ENCODE measurements at regions not wholly inside any gene's neighbourhood (a gene's known extent, or its start where the extent isn't known, plus 50 kb on each side); places are given as distances from the start of the nearest gene placed in this dataset.

DNA sequence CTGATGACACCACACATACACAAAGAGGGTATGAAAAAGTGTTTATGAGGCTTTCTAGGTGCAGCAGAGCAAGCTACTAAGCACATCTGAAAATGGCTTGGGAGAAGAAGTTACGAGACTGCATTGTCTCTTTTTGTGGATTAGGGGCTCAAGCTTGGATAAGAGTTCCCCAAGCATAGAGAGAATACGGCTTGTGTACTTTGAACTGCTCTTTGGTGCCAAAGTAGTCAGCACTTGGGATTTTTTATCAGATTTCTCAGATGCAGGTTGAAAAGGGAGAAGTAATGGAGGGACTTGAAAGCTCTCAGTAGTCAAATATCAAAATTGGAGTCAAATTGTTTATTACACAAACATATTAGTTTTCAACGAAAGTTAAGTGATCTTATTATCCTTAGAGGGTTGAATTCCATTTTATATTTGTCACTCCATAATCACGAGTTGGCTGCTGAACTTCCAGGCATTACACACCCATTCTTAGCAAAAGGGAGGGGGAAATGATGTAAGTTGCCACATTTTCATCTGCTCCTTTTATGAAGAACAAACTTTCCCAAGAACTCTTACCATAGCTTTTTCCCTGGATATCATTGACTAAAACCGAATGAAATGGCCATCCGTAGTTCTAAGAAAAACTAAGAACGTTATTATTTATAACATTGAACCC, 1904.9 kb downstream of the PCDH7 start:
- no peak for TF ChIP-seq POLR2AphosphoS5 (IDR thresholded peaks at IDR 0.05)
- TF ChIP-seq, protein P1, sequence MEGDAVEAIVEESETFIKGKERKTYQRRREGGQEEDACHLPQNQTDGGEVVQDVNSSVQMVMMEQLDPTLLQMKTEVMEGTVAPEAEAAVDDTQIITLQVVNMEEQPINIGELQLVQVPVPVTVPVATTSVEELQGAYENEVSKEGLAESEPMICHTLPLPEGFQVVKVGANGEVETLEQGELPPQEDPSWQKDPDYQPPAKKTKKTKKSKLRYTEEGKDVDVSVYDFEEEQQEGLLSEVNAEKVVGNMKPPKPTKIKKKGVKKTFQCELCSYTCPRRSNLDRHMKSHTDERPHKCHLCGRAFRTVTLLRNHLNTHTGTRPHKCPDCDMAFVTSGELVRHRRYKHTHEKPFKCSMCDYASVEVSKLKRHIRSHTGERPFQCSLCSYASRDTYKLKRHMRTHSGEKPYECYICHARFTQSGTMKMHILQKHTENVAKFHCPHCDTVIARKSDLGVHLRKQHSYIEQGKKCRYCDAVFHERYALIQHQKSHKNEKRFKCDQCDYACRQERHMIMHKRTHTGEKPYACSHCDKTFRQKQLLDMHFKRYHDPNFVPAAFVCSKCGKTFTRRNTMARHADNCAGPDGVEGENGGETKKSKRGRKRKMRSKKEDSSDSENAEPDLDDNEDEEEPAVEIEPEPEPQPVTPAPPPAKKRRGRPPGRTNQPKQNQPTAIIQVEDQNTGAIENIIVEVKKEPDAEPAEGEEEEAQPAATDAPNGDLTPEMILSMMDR (IDR thresholded peaks at IDR 0.05): no peak
- no peak for TF ChIP-seq POLR2A (IDR thresholded peaks at IDR 0.05)
